ENCODE measurements at regions not wholly inside any gene's neighbourhood (a gene's known extent, or its start where the extent isn't known, plus 50 kb on each side); places are given as distances from the start of the nearest gene placed in this dataset.

DNA sequence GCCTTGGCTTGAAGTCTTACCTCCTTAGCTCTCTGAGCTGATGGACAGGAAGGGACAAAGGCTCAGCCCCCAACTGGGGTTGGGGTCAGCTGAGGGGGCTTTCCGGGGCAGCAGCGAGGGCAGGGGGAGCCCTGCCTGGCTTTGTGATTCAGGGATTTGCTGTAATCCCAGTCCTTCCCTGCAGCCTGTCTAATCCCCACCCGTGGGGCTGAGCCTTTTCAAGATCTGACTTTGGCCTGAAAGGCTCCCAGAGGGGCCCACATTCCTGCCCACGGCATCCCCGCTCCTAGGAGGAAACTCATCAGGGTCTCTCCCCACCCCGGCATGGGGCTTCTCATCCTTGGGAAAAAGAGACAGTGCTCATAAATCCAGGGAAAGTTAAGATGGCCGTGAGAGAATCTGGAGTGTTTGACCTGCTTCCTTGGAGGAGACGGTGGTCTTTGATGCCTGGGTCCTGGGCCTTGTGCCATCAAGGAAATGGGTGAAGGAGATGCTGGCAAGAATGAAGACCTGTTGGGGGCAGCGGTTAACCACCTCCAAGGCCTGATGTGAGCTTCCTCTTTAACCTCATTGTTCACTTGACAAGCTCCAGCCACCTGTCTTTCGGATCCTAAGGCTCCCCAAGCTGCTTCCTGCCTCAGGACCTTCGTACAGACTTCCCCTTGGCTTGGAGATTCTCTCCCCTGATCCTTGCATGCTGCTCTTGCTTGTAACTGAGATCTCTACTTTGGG is 83.1 kb upstream of the WNT4 start:
- TF ChIP-seq CTCF (IDR thresholded peaks at IDR 0.05; ENCODE audit: borderline replicate concordance, extremely low read depth, low read length, poor library complexity, severe bottlenecking) (no peak), EZH2 (IDR thresholded peaks at IDR 0.05; ENCODE audit: borderline replicate concordance, low read depth, low read length, severe bottlenecking) (no peak)
- Histone ChIP-seq H3K9me3 (ENCODE audit: insufficient read depth, low read length, severe bottlenecking) (no peaks in the 10 kb centered on the region), H3K27me3 (ENCODE audit: insufficient read depth, low read length, poor library complexity) (peaks cover 15% of the 10 kb centered on the region), H3K9ac (ENCODE audit: low read depth, low read length) (no peak overlapping the region), H3K36me3 (ENCODE audit: insufficient read depth, low read length) (no peaks in the 10 kb centered on the region), H3K4me2 (ENCODE audit: insufficient read depth, low read length) (no peak overlapping the region), H3K79me2 (ENCODE audit: insufficient read depth, low read length) (no peaks in the 10 kb centered on the region), H4K20me1 (ENCODE audit: insufficient read depth, low read length) (no peaks in the 10 kb centered on the region; the same call in 1 of the 2 replicates), H3K4me3 (ENCODE audit: low read depth in 1 of 2, low read length in 2 of 2) (no peak overlapping the region), H3K4me1 (ENCODE audit: insufficient read depth, low read length) (no peaks in the 10 kb centered on the region), H2AFZ (ENCODE audit: low read depth, low read length) (no peak overlapping the region), H3K27ac (ENCODE audit: low read length) (no peak overlapping the region)
- DNase-seq (peak; percentile 18), ATAC-seq (ENCODE audit: insufficient read depth, low read depth) (peak; percentile 37; the same call in 1 of the 3 replicates)

- H3K4me2 ChIP-seq (ENCODE audit: insufficient read depth, low read length), result no peak overlapping the region
- peaks cover 14% of the 10 kb centered on the region for H3K27me3 ChIP-seq (ENCODE audit: insufficient read depth, low read length, poor library complexity)
- no peak overlapping the region for H2AFZ ChIP-seq (ENCODE audit: low read depth, low read length)
- H3K9ac ChIP-seq (ENCODE audit: low read depth, low read length), result no peak overlapping the region
- no peaks in the 10 kb centered on the region for H3K79me2 ChIP-seq (ENCODE audit: insufficient read depth, low read length)
- no peaks in the 10 kb centered on the region for H3K9me3 ChIP-seq (ENCODE audit: insufficient read depth, low read length, severe bottlenecking)
- no peak overlapping the region for H3K27ac ChIP-seq (ENCODE audit: low read length)
- no peak overlapping the region for H3K4me3 ChIP-seq (ENCODE audit: low read depth in 1 of 2, low read length in 2 of 2)
- DNase-seq (no peak), ATAC-seq (ENCODE audit: insufficient read depth, low read depth) (no peak)
- H3K36me3 ChIP-seq (ENCODE audit: insufficient read depth, low read length), result no peaks in the 10 kb centered on the region
- TF ChIP-seq EZH2 (IDR thresholded peaks at IDR 0.05; ENCODE audit: borderline replicate concordance, low read depth, low read length, severe bottlenecking), result no peak
- no peak for TF ChIP-seq CTCF (IDR thresholded peaks at IDR 0.05; ENCODE audit: borderline replicate concordance, extremely low read depth, low read length, poor library complexity, severe bottlenecking)
- H3K4me1 ChIP-seq (ENCODE audit: insufficient read depth, low read length), result no peaks in the 10 kb centered on the region
- no peaks in the 10 kb centered on the region; the same call in 1 of the 2 replicates for H4K20me1 ChIP-seq (ENCODE audit: insufficient read depth, low read length)
These were observed 85.2 kb upstream of the WNT4 start for GRCh38 chr1:22228074-22228473.

DNA sequence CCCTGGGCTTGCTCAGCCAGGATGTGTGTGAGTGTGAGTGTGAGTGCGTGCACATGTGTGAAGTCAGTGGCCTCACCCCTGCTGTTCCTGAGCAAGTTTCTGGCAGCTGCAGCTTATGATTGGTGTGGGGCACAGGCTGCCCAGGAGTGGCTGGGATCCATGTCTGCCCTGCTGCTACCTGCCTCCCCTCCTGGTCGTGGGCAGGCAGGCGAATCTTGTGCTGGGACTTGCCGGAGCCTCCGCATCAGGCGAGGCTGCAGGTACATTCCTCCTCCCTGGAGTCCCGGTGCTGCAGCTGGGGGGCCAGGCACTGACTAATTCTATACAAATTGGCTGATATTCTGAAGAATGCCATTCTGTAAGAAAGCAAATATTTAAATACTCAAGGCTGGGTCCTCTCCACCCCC is 85.6 kb upstream of the WNT4 start:
- ATAC-seq (ENCODE audit: insufficient read depth, low read depth) (no peak), DNase-seq (no peak)
- Histone ChIP-seq H4K20me1 (ENCODE audit: insufficient read depth, low read length) (no peaks in the 10 kb centered on the region), H3K9ac (ENCODE audit: low read depth, low read length) (no peak overlapping the region), H3K27ac (ENCODE audit: low read length) (no peak overlapping the region), H3K79me2 (ENCODE audit: insufficient read depth, low read length) (no peaks in the 10 kb centered on the region), H3K4me3 (ENCODE audit: low read depth in 1 of 2, low read length in 2 of 2) (no peak overlapping the region), H3K36me3 (ENCODE audit: insufficient read depth, low read length) (no peaks in the 10 kb centered on the region), H3K4me1 (ENCODE audit: insufficient read depth, low read length) (no peaks in the 10 kb centered on the region), H3K27me3 (ENCODE audit: insufficient read depth, low read length, poor library complexity) (peaks cover 14% of the 10 kb centered on the region), H3K4me2 (ENCODE audit: insufficient read depth, low read length) (no peak overlapping the region), H3K9me3 (ENCODE audit: insufficient read depth, low read length, severe bottlenecking) (no peaks in the 10 kb centered on the region), H2AFZ (ENCODE audit: low read depth, low read length) (no peak overlapping the region)
- TF ChIP-seq EZH2 (IDR thresholded peaks at IDR 0.05; ENCODE audit: borderline replicate concordance, low read depth, low read length, severe bottlenecking) (no peak), CTCF (IDR thresholded peaks at IDR 0.05; ENCODE audit: borderline replicate concordance, extremely low read depth, low read length, poor library complexity, severe bottlenecking) (no peak)
